ENCODE measurements at regions not wholly inside any gene's neighbourhood (a gene's known extent, or its start where the extent isn't known, plus 50 kb on each side); places are given as distances from the start of the nearest gene placed in this dataset.

DNA sequence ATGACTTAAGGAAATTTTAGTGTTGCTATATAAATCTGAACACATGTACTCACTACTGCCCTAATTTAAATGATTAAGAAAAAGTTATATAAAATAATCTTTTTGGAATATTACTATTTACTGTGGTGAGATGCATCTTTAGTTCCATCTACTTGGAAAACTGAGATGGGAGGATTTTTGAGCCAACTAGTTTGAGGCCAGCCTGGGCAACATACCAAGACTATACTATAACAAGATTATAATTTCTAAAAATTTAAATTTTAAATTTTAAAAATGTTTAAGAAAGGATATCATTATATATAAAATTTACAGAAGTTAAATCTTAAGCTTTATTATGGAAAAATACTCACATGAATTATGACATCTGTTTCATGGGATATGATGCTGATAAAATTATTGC, 530.8 kb upstream of the IGFBP3 start:
- no peak for TF ChIP-seq PKNOX1 (IDR thresholded peaks at IDR 0.05)
- no peak for TF ChIP-seq MXI1 (IDR thresholded peaks at IDR 0.05; ENCODE audit: low read depth, low read length)
- no peak for TF ChIP-seq CBX3 (IDR thresholded peaks at IDR 0.05; ENCODE audit: borderline replicate concordance, low read depth)
- TF ChIP-seq TAF1 (IDR thresholded peaks at IDR 0.05; ENCODE audit: borderline replicate concordance, low read depth, low read length): no peak
- TF ChIP-seq BCL11A (IDR thresholded peaks at IDR 0.05; ENCODE audit: low read depth, low read length): no peak
- TF ChIP-seq NBN (IDR thresholded peaks at IDR 0.05): no peak
- TF ChIP-seq, protein P1, sequence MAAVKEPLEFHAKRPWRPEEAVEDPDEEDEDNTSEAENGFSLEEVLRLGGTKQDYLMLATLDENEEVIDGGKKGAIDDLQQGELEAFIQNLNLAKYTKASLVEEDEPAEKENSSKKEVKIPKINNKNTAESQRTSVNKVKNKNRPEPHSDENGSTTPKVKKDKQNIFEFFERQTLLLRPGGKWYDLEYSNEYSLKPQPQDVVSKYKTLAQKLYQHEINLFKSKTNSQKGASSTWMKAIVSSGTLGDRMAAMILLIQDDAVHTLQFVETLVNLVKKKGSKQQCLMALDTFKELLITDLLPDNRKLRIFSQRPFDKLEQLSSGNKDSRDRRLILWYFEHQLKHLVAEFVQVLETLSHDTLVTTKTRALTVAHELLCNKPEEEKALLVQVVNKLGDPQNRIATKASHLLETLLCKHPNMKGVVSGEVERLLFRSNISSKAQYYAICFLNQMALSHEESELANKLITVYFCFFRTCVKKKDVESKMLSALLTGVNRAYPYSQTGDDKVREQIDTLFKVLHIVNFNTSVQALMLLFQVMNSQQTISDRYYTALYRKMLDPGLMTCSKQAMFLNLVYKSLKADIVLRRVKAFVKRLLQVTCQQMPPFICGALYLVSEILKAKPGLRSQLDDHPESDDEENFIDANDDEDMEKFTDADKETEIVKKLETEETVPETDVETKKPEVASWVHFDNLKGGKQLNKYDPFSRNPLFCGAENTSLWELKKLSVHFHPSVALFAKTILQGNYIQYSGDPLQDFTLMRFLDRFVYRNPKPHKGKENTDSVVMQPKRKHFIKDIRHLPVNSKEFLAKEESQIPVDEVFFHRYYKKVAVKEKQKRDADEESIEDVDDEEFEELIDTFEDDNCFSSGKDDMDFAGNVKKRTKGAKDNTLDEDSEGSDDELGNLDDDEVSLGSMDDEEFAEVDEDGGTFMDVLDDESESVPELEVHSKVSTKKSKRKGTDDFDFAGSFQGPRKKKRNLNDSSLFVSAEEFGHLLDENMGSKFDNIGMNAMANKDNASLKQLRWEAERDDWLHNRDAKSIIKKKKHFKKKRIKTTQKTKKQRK (IDR thresholded peaks at IDR 0.05; ENCODE audit: low read depth, low read length): no peak
- no peak for TF ChIP-seq CHD2 (IDR thresholded peaks at IDR 0.05; ENCODE audit: borderline replicate concordance, low read depth, low read length)
- no peak for TF ChIP-seq SMC3 (IDR thresholded peaks at IDR 0.05; ENCODE audit: borderline replicate concordance, low read length)
- no peak for TF ChIP-seq HDAC2 (IDR thresholded peaks at IDR 0.05)
- TF ChIP-seq IRF5 (IDR thresholded peaks at IDR 0.05; ENCODE audit: borderline replicate concordance): no peak
- TF ChIP-seq IKZF2 (IDR thresholded peaks at IDR 0.05): no peak
- TF ChIP-seq ZNF24 (IDR thresholded peaks at IDR 0.05): no peak
- no peak for TF ChIP-seq RAD21 (IDR thresholded peaks at IDR 0.05; ENCODE audit: insufficient read depth, low read depth, low read length)
- TF ChIP-seq MEF2B (IDR thresholded peaks at IDR 0.05; ENCODE audit: partially characterized antibody, poor library complexity, severe bottlenecking): no peak
- TF ChIP-seq LARP7 (IDR thresholded peaks at IDR 0.05): no peak
- no peak for TF ChIP-seq EP300 (IDR thresholded peaks at IDR 0.05; ENCODE audit: borderline replicate concordance in 1 of 2, control insufficient read depth in 1 of 2, low read depth in 2 of 2, low read length in 2 of 2)
- no peak for TF ChIP-seq EGR1 (IDR thresholded peaks at IDR 0.05; ENCODE audit: borderline replicate concordance in 1 of 2, low read depth in 2 of 2, low read length in 2 of 2)
- TF ChIP-seq YY1 (IDR thresholded peaks at IDR 0.05; ENCODE audit: low read depth, low read length): no peak
- no peak overlapping the region for H3K4me3 ChIP-seq
- no peaks in the 10 kb centered on the region for H3K4me1 ChIP-seq (ENCODE audit: control insufficient read depth, insufficient read depth, low read length)
- ATAC-seq (no peak), DNase-seq (ENCODE audit: low read depth, low spot score) (no peak), FAIRE-seq (no peak)
- H3K4me2 ChIP-seq (ENCODE audit: control insufficient read depth, insufficient read depth): no peak overlapping the region
- in situ Hi-C loops (cut with MboI) (no loop called here), intact Hi-C loops (cut with micrococcal nuclease; ENCODE audit: unreplicated experiment) (no loop called here)
- H3K36me3 ChIP-seq (ENCODE audit: control insufficient read depth in 2 of 2, insufficient read depth in 2 of 2, low read length in 1 of 2): no peaks in the 10 kb centered on the region
- no peak overlapping the region for H2AFZ ChIP-seq (ENCODE audit: control insufficient read depth, low read depth, low read length)
- ChIA-PET RAD21 (ENCODE audit: unreplicated experiment) (no interaction called here), SMC1A (ENCODE audit: uncharacterized antibody, unreplicated experiment) (no interaction called here), CTCF (no interaction called here), POLR2A (no interaction called here)
- H3K27me3 ChIP-seq (replicated peaks in 1 of 2; ENCODE audit: control insufficient read depth in 2 of 2, insufficient read depth in 2 of 2, low read length in 1 of 2): no peaks in the 10 kb centered on the region
- BruUV-seq (replicated peaks): no TSS peak
- no peaks in the 10 kb centered on the region for H4K20me1 ChIP-seq (ENCODE audit: control insufficient read depth, insufficient read depth)
- H3K9me3 ChIP-seq (replicated peaks; ENCODE audit: control insufficient read depth, insufficient read depth, low read length): no peaks in the 10 kb centered on the region
- H3K9ac ChIP-seq (ENCODE audit: control insufficient read depth, insufficient read depth, low read length): no peak overlapping the region
- no peaks in the 10 kb centered on the region for H3K79me2 ChIP-seq (ENCODE audit: control insufficient read depth, insufficient read depth, low read length)
- H3K27ac ChIP-seq (ENCODE audit: control insufficient read depth, insufficient read depth): no peak overlapping the region
